H9 (cell line): ENCODE measurements at regions not wholly inside any gene's neighbourhood (a gene's known extent, or its start where the extent isn't known, plus 50 kb on each side); places are given as distances from the start of the nearest gene placed in this dataset.

Experiments
- DNase-seq: peaks from one replicate; pipeline ENCODE4 v3.0.0-alpha.2; 2017
- H2AFZ ChIP-seq: one replicate; pipeline ENCODE4 v1.6.1; 2013; ENCODE audit warnings: mild to moderate bottlenecking, low read length, control low read depth, moderate library complexity
- H2AK5ac ChIP-seq: 2 replicates; pipeline ENCODE4 v1.6.1; 2013; ENCODE audit warnings: low read length, control low read depth, mixed read lengths; ENCODE audit not compliant: insufficient read length
- H2BK120ac ChIP-seq: one replicate; pipeline ENCODE4 v1.6.1; 2013; ENCODE audit warnings: low read depth, mild to moderate bottlenecking, low read length, control low read depth, inconsistent platforms; ENCODE audit not compliant: poor library complexity, severe bottlenecking
- H2BK12ac ChIP-seq: 2 replicates; pipeline ENCODE4 v1.6.1; 2013; ENCODE audit warnings: low read length, control low read depth, mixed read lengths, low read depth; ENCODE audit not compliant: insufficient read length
- H2BK15ac ChIP-seq: 2 replicates; pipeline ENCODE4 v1.6.1; 2013; ENCODE audit warnings: low read depth, low read length, control low read depth
- H2BK20ac ChIP-seq: one replicate; pipeline ENCODE4 v1.6.1; 2013; ENCODE audit warnings: low read depth, mild to moderate bottlenecking, low read length, control low read depth, inconsistent platforms; ENCODE audit not compliant: poor library complexity, severe bottlenecking
- H2BK5ac ChIP-seq: 2 replicates; pipeline ENCODE4 v1.6.1; 2013; ENCODE audit warnings: low read length, control low read depth, mixed read lengths; ENCODE audit not compliant: insufficient read length
- H3K14ac ChIP-seq: 2 replicates; pipeline ENCODE4 v1.6.1; 2013; ENCODE audit warnings: low read length, control low read depth; ENCODE audit not compliant: insufficient read depth
- H3K18ac ChIP-seq: 2 replicates; pipeline ENCODE4 v1.6.1; 2013; ENCODE audit warnings: low read depth, mild to moderate bottlenecking, mixed read lengths, low read length, control low read depth; ENCODE audit not compliant: insufficient read length
- H3K23ac ChIP-seq: 2 replicates; pipeline ENCODE4 v1.6.1; 2013; ENCODE audit warnings: low read length, control low read depth, mixed read lengths, low read depth; ENCODE audit not compliant: insufficient read length
- H3K23me2 ChIP-seq: 2 replicates; pipeline ENCODE4 v1.6.1; 2013; ENCODE audit warnings: low read depth, mild to moderate bottlenecking, mixed read lengths, low read length, control low read depth; ENCODE audit not compliant: insufficient read length, poor library complexity, severe bottlenecking
- H3K27ac ChIP-seq: 2 replicates; pipeline ENCODE4 v1.5.1; 2013; ENCODE audit warnings: low read length, control low read depth, mixed read lengths, low read depth; ENCODE audit not compliant: insufficient read length
- H3K27me3 ChIP-seq: 2 replicates; pipeline ENCODE4 v1.6.1; 2013; ENCODE audit warnings: low read length, control low read depth, inconsistent platforms; ENCODE audit not compliant: insufficient read depth
- H3K4ac ChIP-seq: 2 replicates; pipeline ENCODE4 v1.6.1; 2013; ENCODE audit warnings: low read depth, mild to moderate bottlenecking, control low read depth, inconsistent platforms, low read length, moderate library complexity
- H3K4me1 ChIP-seq: 2 replicates; pipeline ENCODE4 v1.6.1; 2013; ENCODE audit warnings: low read length, control low read depth, inconsistent platforms; ENCODE audit not compliant: insufficient read depth
- H3K4me2 ChIP-seq: 2 replicates; pipeline ENCODE4 v1.6.1; 2013; ENCODE audit warnings: low read length, control low read depth, mixed read lengths; ENCODE audit not compliant: insufficient read length, insufficient read depth
- H3K56ac ChIP-seq: 2 replicates; pipeline ENCODE4 v1.6.1; 2013; ENCODE audit warnings: low read depth, mild to moderate bottlenecking, mixed read lengths, low read length, control low read depth; ENCODE audit not compliant: insufficient read length
- H3K79me1 ChIP-seq: 2 replicates; pipeline ENCODE4 v1.6.1; 2013; ENCODE audit warnings: low read depth, mild to moderate bottlenecking, moderate library complexity, low read length, control low read depth, inconsistent platforms; ENCODE audit not compliant: insufficient read depth, poor library complexity, severe bottlenecking
- H3K79me2 ChIP-seq: 2 replicates; pipeline ENCODE4 v1.6.1; 2013; ENCODE audit warnings: low read length, control low read depth, inconsistent platforms; ENCODE audit not compliant: insufficient read depth
- H3K9ac ChIP-seq: 2 replicates; pipeline ENCODE4 v1.6.1; 2013; ENCODE audit warnings: low read length, control low read depth, mixed read lengths; ENCODE audit not compliant: insufficient read length; ENCODE audit errors: extremely low read depth
- H3K9me3 ChIP-seq: one replicate; pipeline ENCODE4 v1.6.1; 2013; ENCODE audit warnings: low read depth, low read length, inconsistent platforms; ENCODE audit not compliant: control insufficient read depth
- H3T11ph ChIP-seq: one replicate; pipeline ENCODE4 v1.6.1; 2013; ENCODE audit warnings: mild to moderate bottlenecking, low read length, control low read depth, inconsistent platforms
- H4K20me1 ChIP-seq: one replicate; pipeline ENCODE4 v1.6.1; 2013; ENCODE audit not compliant: control insufficient read depth, insufficient read length, insufficient read depth
- H4K5ac ChIP-seq: 2 replicates; pipeline ENCODE4 v1.6.1; 2013; ENCODE audit warnings: low read depth, mild to moderate bottlenecking, mixed read lengths, low read length, control low read depth; ENCODE audit not compliant: insufficient read length
- H4K8ac ChIP-seq: replicated peaks from 2 replicates; pipeline ENCODE4 v1.6.1; 2013; ENCODE audit warnings: low read length, control low read depth, mixed read lengths, low read depth; ENCODE audit not compliant: insufficient read length
- H4K91ac ChIP-seq: 2 replicates; pipeline ENCODE4 v1.6.1; 2013; ENCODE audit warnings: low read depth, mild to moderate bottlenecking, moderate library complexity, mixed read lengths, low read length, control low read depth; ENCODE audit not compliant: insufficient read length
- H3K27ac Mint-ChIP-seq, 3 experiments: 2 replicates in 2 of 3; 3 replicates in 1 of 3; pipeline ENCODE4 v1.8.0; 2020 to 2021; ENCODE audit warnings: mixed read lengths in 3 of 3, mild to moderate bottlenecking in 1 of 3, moderate library complexity in 1 of 3
- H3K27me3 Mint-ChIP-seq: 2 replicates; pipeline ENCODE4 v1.8.0; 2021; ENCODE audit warnings: low read depth, mild to moderate bottlenecking, moderate library complexity, mixed read lengths
- H3K36me3 Mint-ChIP-seq, 3 experiments: 2 replicates in 2 of 3; 3 replicates in 1 of 3; pipeline ENCODE4 v1.8.0; 2020 to 2021; ENCODE audit warnings: low read depth in 3 of 3, mixed read lengths in 3 of 3; ENCODE audit not compliant: insufficient read depth in 1 of 3
- H3K4me1 Mint-ChIP-seq, 2 experiments: 2 replicates each; pipeline ENCODE4 v1.8.0; 2020; ENCODE audit warnings: mixed read lengths in 2 of 2
- H3K4me3 Mint-ChIP-seq, 2 experiments: 2 replicates in 1 of 2; 3 replicates in 1 of 2; pipeline ENCODE4 v1.8.0; 2020 to 2021; ENCODE audit warnings: mild to moderate bottlenecking in 2 of 2, mixed read lengths in 2 of 2, moderate library complexity in 1 of 2
- H3K9me3 Mint-ChIP-seq, 2 experiments: 2 replicates in 1 of 2; 3 replicates in 1 of 2; pipeline ENCODE4 v1.8.0; 2020; ENCODE audit warnings: mild to moderate bottlenecking in 2 of 2, mixed read lengths in 2 of 2, moderate library complexity in 1 of 2
- CTCF ChIP-seq: fragments of 200-600 bp; sonication (generic); conservative IDR thresholded peaks from 3 replicates; pipeline ENCODE4 v1.8.0; 2021; ENCODE audit warnings: antibody characterized with exemption, mild to moderate bottlenecking
- WGBS: extraction: QIAGEN DNeasy Blood & Tissue Kit; methylation state at CpG from one replicate; pipeline ENCODE4 v1.1.7; 2013; ENCODE audit warnings: missing lambda C conversion rate, low lambda C conversion rate, mixed read lengths; ENCODE audit not compliant: insufficient read length; ENCODE audit errors: extremely low coverage; 5-methylcytosine and 5-hydroxymethylcytosine counted together

GRCh38 chr10:16195894-16196293 is 240.9 kb upstream of the PTER start:
- peak overlapping the region; percentile 78 for H3K27ac ChIP-seq
- no peak overlapping the region for H3K56ac ChIP-seq
- no peak overlapping the region for H4K8ac ChIP-seq
- no peak overlapping the region for H2AK5ac ChIP-seq
- peaks cover 12 to 49% (median 25%) of the 10 kb centered on the region in 3 experiments for H3K36me3 Mint-ChIP-seq
- no peaks in the 10 kb centered on the region for H3K23me2 ChIP-seq
- no peak overlapping the region for H2BK20ac ChIP-seq
- no peak overlapping the region for H3K23ac ChIP-seq
- H3K79me1 ChIP-seq: no peaks in the 10 kb centered on the region
- no peak overlapping the region for H2BK12ac ChIP-seq
- H3K9me3 Mint-ChIP-seq: peaks cover 5 to 30% of the 10 kb centered on the region in 2 experiments; a peak in 4 of 5 replicates
- H3K18ac ChIP-seq: no peak overlapping the region
- H3K27ac Mint-ChIP-seq: peak overlapping the region; percentile 90 to 95 (median 95)
- no peaks in the 10 kb centered on the region for H3K79me2 ChIP-seq
- no peak overlapping the region for H2BK120ac ChIP-seq
- peaks cover 58 to 62% of the 10 kb centered on the region in 2 experiments for H3K4me1 Mint-ChIP-seq
- WGBS: no CpG with 5 or more reads among the region's 2 CpGs
- no peak overlapping the region for H2AFZ ChIP-seq
- peaks cover 6% of the 10 kb centered on the region; the same call in 1 of the 2 replicates for H3K4me1 ChIP-seq
- H3K27me3 Mint-ChIP-seq: no peaks in the 10 kb centered on the region; the same call in 1 of the 2 replicates
- H3T11ph ChIP-seq: no peak overlapping the region
- no peaks in the 10 kb centered on the region for H3K9me3 ChIP-seq
- no peak overlapping the region for H4K5ac ChIP-seq
- no peaks in the 10 kb centered on the region for H4K20me1 ChIP-seq
- no peak overlapping the region for H3K4me3 Mint-ChIP-seq
- TF ChIP-seq CTCF: no peak
- no peak overlapping the region for H4K91ac ChIP-seq
- DNase-seq: peak; percentile 48
- no peaks in the 10 kb centered on the region for H3K27me3 ChIP-seq
- no peak overlapping the region for H2BK15ac ChIP-seq
- no peak overlapping the region for H2BK5ac ChIP-seq
- peak overlapping the region; percentile 21 for H3K4me2 ChIP-seq
- no peak overlapping the region for H3K14ac ChIP-seq
- no peak overlapping the region for H3K9ac ChIP-seq
- no peak overlapping the region for H3K4ac ChIP-seq
